ENCODE measurements at regions not wholly inside any gene's neighbourhood (a gene's known extent, or its start where the extent isn't known, plus 50 kb on each side); places are given as distances from the start of the nearest gene placed in this dataset.

- DNase-seq (ENCODE audit: low read depth in 2 of 2) = no peak
Measured at GRCh38 chr6:166693880-166694279, 66.8 kb upstream of the RPS6KA2 start.

GRCh38 chr6:166692723-166693302 is 65.8 kb upstream of the RPS6KA2 start:
- DNase-seq (ENCODE audit: low read depth in 2 of 2) = no peak

GRCh38 chr6:166691746-166692145 is 64.7 kb upstream of the RPS6KA2 start:
- DNase-seq (ENCODE audit: low read depth in 2 of 2) = no peak

GRCh38 chr6:166691199-166691598 is 64.1 kb upstream of the RPS6KA2 start:
- no peak for DNase-seq (ENCODE audit: low read depth in 2 of 2)

- no peak for DNase-seq (ENCODE audit: low read depth in 2 of 2)
Measured at GRCh38 chr6:166689687-166690086, 62.6 kb upstream of the RPS6KA2 start.

- DNase-seq (ENCODE audit: low read depth in 2 of 2) = no peak
Measured at GRCh38 chr6:166688901-166689300, 61.9 kb upstream of the RPS6KA2 start.

- no peak for DNase-seq (ENCODE audit: low read depth in 2 of 2)
Measured at GRCh38 chr6:166687879-166688205, 60.8 kb upstream of the RPS6KA2 start.

- no peak for DNase-seq (ENCODE audit: low read depth in 2 of 2)
Measured at GRCh38 chr6:166687070-166687878, 60.2 kb upstream of the RPS6KA2 start.

GRCh38 chr6:166686317-166686716 is 59.3 kb upstream of the RPS6KA2 start:
- DNase-seq (ENCODE audit: low read depth in 2 of 2) = no peak

- DNase-seq (ENCODE audit: low read depth in 2 of 2) = no peak
Measured at GRCh38 chr6:166684866-166685265, 57.8 kb upstream of the RPS6KA2 start.

GRCh38 chr6:166684170-166684569 is 57.1 kb upstream of the RPS6KA2 start:
- no peak for DNase-seq (ENCODE audit: low read depth in 2 of 2)

GRCh38 chr6:166683477-166683876 is 56.4 kb upstream of the RPS6KA2 start:
- no peak for DNase-seq (ENCODE audit: low read depth in 2 of 2)

- no peak for DNase-seq (ENCODE audit: low read depth in 2 of 2)
Measured at GRCh38 chr6:166679566-166679965, 52.5 kb upstream of the RPS6KA2 start.

GRCh38 chr6:166678426-166678825 is 51.4 kb upstream of the RPS6KA2 start:
- DNase-seq (ENCODE audit: low read depth in 2 of 2) = no peak

- DNase-seq (ENCODE audit: low read depth in 2 of 2) = no peak
Measured at GRCh38 chr6:166677941-166678340, 50.9 kb upstream of the RPS6KA2 start.

Data from activated CD8-positive, alpha-beta memory T cell treated with anti-CD3 and anti-CD28 coated beads for 4 hours (primary cell).